SK-N-MC (cell line): ENCODE measurements at regions not wholly inside any gene's neighbourhood (a gene's known extent, or its start where the extent isn't known, plus 50 kb on each side); places are given as distances from the start of the nearest gene placed in this dataset.

Experiments
- EZH2 ChIP-seq: fragments of 200-600 bp; sonication (generic); IDR thresholded peaks from one replicate; pipeline ENCODE4 v1.6.1; 2017; ENCODE audit warnings: antibody characterized with exemption
- FOXP2 ChIP-seq: optimal IDR thresholded peaks from 2 replicates; pipeline ENCODE3; 2011; ENCODE audit warnings: mild to moderate bottlenecking, moderate library complexity; ENCODE audit not compliant: insufficient read depth; ENCODE audit errors: extremely low read length, control extremely low read depth
- POLR2AphosphoS5 ChIP-seq: IDR thresholded peaks from 2 replicates; pipeline ENCODE4 v1.6.1; 2012; ENCODE audit warnings: mild to moderate bottlenecking, low read depth, low read length, borderline replicate concordance

GRCh38 chrX:8867406-8867805, 66.2 kb upstream of the FAM9A start:
- TF ChIP-seq EZH2 (no peak), POLR2AphosphoS5 (no peak), FOXP2 (no peak)
